Activated naive CD8-positive, alpha-beta T cell treated with anti-CD3 and anti-CD28 coated beads, Interleukin-2, amount 50 U/mL, for 24 hours (primary cell): ENCODE measurements at regions not wholly inside any gene's neighbourhood (a gene's known extent, or its start where the extent isn't known, plus 50 kb on each side); places are given as distances from the start of the nearest gene placed in this dataset.

ENCODE experiments used
- ATAC-seq: fragments of 150-1000 bp; cut with Tn5 transposase; one replicate; pipeline ENCODE4 v1.10.0; 2021
- DNase-seq: peaks from one replicate; pipeline ENCODE4 v3.0.0; 2021
- H3K27ac Mint-ChIP-seq: one replicate; pipeline ENCODE4 v1.8.0; 2021; ENCODE audit warnings: mild to moderate bottlenecking, mixed read lengths
- H3K27me3 Mint-ChIP-seq: one replicate; pipeline ENCODE4 v1.8.0; 2021; ENCODE audit warnings: mixed read lengths
- H3K36me3 Mint-ChIP-seq: one replicate; pipeline ENCODE4 v1.8.0; 2021; ENCODE audit warnings: low read depth, mixed read lengths
- H3K4me1 Mint-ChIP-seq: one replicate; pipeline ENCODE4 v1.8.0; 2021; ENCODE audit warnings: mixed read lengths
- H3K4me3 Mint-ChIP-seq: one replicate; pipeline ENCODE4 v1.8.0; 2021; ENCODE audit warnings: mild to moderate bottlenecking, moderate library complexity, mixed read lengths
- H3K9me3 Mint-ChIP-seq: one replicate; pipeline ENCODE4 v1.8.0; 2021; ENCODE audit warnings: mixed read lengths

DNA sequence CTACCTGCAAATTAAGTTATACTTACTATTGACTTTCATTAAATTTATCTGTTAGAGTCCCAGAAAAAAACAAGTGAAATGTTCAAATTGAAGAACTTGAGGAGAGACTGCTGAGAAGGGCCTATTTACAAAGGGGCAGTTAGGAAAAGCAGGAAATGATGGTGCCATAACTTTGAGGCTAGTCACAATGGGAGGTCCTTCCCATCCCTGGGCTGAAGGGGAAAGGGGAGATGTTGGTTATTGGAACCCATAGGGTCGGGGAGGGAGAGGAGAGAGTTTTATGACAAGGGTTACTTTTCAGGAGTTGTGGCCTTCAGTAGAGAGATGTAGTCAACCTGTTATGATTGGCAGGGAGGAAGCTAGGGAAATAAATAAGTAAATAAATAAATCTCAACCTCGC, 169.1 kb downstream of the DMRT2 start:
- ATAC-seq (no peak), DNase-seq (no peak)
- H3K36me3 Mint-ChIP-seq = no peaks in the 10 kb centered on the region
- H3K27ac Mint-ChIP-seq = no peak overlapping the region
- H3K4me1 Mint-ChIP-seq = no peaks in the 10 kb centered on the region
- H3K27me3 Mint-ChIP-seq = peaks cover 1% of the 10 kb centered on the region
- no peaks in the 10 kb centered on the region for H3K9me3 Mint-ChIP-seq
- H3K4me3 Mint-ChIP-seq = no peak overlapping the region

- Mint-ChIP-seq H3K36me3 (no peaks in the 10 kb centered on the region), H3K27ac (no peak overlapping the region), H3K9me3 (no peaks in the 10 kb centered on the region), H3K27me3 (peaks cover 1% of the 10 kb centered on the region), H3K4me3 (no peak overlapping the region), H3K4me1 (no peaks in the 10 kb centered on the region)
- no peak for DNase-seq
- no peak for ATAC-seq
Measured at GRCh38 chr9:1221298-1221697, 171.1 kb downstream of the DMRT2 start.

DNA sequence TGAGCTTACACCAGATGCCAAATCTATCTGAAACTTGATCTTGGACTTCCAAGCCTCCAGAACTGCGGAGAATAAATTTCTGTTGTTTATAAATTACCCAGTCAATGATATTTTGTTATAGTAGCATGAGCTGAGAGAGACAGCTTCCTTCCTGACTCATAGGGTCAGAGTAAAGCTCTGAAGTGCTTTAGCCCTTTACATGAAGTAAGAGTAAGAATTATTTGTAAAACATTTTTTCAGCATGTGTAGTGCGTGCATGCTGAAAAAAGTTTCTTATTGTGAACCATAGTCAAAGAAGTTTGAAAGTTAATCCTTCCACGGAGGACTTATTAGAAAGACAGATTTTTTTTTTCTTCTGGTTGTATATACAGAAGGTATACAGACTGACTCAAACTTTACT, 172.4 kb downstream of the DMRT2 start:
- DNase-seq (no peak), ATAC-seq (no peak)
- H3K4me1 Mint-ChIP-seq = no peaks in the 10 kb centered on the region
- H3K36me3 Mint-ChIP-seq = no peaks in the 10 kb centered on the region
- H3K27ac Mint-ChIP-seq = no peak overlapping the region
- no peak overlapping the region for H3K4me3 Mint-ChIP-seq
- peaks cover 1% of the 10 kb centered on the region for H3K27me3 Mint-ChIP-seq
- H3K9me3 Mint-ChIP-seq = no peaks in the 10 kb centered on the region

DNA sequence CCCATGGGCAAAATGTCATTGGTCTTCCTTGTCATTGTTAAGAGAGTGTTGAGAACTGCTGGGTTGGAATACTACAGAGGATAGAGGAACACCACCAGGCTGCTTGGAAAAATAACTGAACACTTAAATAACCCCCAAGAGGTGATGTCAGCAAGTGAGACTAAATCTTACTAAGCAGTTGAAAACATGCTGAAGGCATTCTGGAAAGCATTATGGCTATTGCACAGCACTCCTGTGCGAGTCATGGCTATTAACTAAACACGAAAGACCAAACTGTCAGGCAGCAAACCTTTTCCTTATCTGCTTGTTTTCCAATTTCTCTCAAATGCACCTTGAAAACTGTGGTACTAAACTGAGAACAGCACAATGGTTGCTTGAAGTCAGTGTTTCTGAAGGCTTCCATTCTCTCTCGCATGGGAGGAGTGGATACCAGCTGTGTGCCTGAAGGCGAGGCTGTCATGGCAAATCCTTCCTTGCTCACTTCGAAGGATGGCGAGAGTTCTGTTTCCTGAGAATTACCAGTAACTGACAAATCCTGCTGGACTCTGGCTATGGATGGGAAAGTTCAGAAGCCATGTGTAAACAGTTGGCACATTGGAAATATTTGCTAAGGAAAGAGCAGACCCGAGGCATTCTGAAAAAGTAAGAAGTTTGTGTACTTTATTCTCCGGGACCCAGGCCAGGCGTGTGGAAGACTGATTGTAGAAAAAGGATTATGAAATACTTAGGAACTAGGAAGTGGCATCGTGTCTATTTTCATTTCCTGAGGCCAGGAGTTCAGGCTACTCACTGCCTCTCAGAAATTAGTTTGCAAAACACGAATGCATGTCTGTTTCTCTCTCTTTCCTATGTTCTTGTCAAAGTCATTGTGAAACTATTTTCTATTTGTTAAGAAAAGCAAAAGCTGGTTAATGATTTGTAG, 182.1 kb downstream of the DMRT2 start:
- Mint-ChIP-seq H3K27ac (no peak overlapping the region), H3K36me3 (no peaks in the 10 kb centered on the region), H3K27me3 (no peaks in the 10 kb centered on the region), H3K4me3 (no peak overlapping the region), H3K4me1 (no peaks in the 10 kb centered on the region), H3K9me3 (no peaks in the 10 kb centered on the region)
- DNase-seq = no peak
- no peak for ATAC-seq

GRCh38 chr9:1233568-1233967, 183.4 kb downstream of the DMRT2 start:
- Mint-ChIP-seq H3K27ac (no peak overlapping the region), H3K9me3 (no peaks in the 10 kb centered on the region), H3K36me3 (no peaks in the 10 kb centered on the region), H3K4me3 (no peak overlapping the region), H3K4me1 (no peaks in the 10 kb centered on the region), H3K27me3 (no peaks in the 10 kb centered on the region)
- ATAC-seq (no peak), DNase-seq (no peak)

GRCh38 chr9:1235650-1236049, 185.5 kb downstream of the DMRT2 start:
- ATAC-seq = no peak
- no peaks in the 10 kb centered on the region for H3K27me3 Mint-ChIP-seq
- DNase-seq = no peak
- H3K36me3 Mint-ChIP-seq = no peaks in the 10 kb centered on the region
- H3K4me3 Mint-ChIP-seq = no peak overlapping the region
- H3K4me1 Mint-ChIP-seq = no peaks in the 10 kb centered on the region
- H3K27ac Mint-ChIP-seq = no peak overlapping the region
- no peaks in the 10 kb centered on the region for H3K9me3 Mint-ChIP-seq

- ATAC-seq = no peak
- DNase-seq = no peak
- no peaks in the 10 kb centered on the region for H3K4me1 Mint-ChIP-seq
- H3K36me3 Mint-ChIP-seq = no peaks in the 10 kb centered on the region
- no peaks in the 10 kb centered on the region for H3K9me3 Mint-ChIP-seq
- H3K27me3 Mint-ChIP-seq = no peaks in the 10 kb centered on the region
- H3K4me3 Mint-ChIP-seq = no peak overlapping the region
- H3K27ac Mint-ChIP-seq = no peak overlapping the region
Measured at GRCh38 chr9:1236061-1236460, 185.9 kb downstream of the DMRT2 start.

- no peaks in the 10 kb centered on the region for H3K27me3 Mint-ChIP-seq
- H3K27ac Mint-ChIP-seq = no peak overlapping the region
- no peaks in the 10 kb centered on the region for H3K4me1 Mint-ChIP-seq
- ATAC-seq = no peak
- DNase-seq = no peak
- H3K4me3 Mint-ChIP-seq = no peak overlapping the region
- H3K36me3 Mint-ChIP-seq = no peaks in the 10 kb centered on the region
- no peaks in the 10 kb centered on the region for H3K9me3 Mint-ChIP-seq
Measured at GRCh38 chr9:1238407-1238806, 188.2 kb downstream of the DMRT2 start.

- no peaks in the 10 kb centered on the region for H3K9me3 Mint-ChIP-seq
- DNase-seq (no peak), ATAC-seq (no peak)
- H3K27ac Mint-ChIP-seq = no peak overlapping the region
- peaks cover 1% of the 10 kb centered on the region for H3K27me3 Mint-ChIP-seq
- no peaks in the 10 kb centered on the region for H3K4me1 Mint-ChIP-seq
- no peak overlapping the region for H3K4me3 Mint-ChIP-seq
- no peaks in the 10 kb centered on the region for H3K36me3 Mint-ChIP-seq
Measured at GRCh38 chr9:1248743-1249142, 198.6 kb downstream of the DMRT2 start.

DNA sequence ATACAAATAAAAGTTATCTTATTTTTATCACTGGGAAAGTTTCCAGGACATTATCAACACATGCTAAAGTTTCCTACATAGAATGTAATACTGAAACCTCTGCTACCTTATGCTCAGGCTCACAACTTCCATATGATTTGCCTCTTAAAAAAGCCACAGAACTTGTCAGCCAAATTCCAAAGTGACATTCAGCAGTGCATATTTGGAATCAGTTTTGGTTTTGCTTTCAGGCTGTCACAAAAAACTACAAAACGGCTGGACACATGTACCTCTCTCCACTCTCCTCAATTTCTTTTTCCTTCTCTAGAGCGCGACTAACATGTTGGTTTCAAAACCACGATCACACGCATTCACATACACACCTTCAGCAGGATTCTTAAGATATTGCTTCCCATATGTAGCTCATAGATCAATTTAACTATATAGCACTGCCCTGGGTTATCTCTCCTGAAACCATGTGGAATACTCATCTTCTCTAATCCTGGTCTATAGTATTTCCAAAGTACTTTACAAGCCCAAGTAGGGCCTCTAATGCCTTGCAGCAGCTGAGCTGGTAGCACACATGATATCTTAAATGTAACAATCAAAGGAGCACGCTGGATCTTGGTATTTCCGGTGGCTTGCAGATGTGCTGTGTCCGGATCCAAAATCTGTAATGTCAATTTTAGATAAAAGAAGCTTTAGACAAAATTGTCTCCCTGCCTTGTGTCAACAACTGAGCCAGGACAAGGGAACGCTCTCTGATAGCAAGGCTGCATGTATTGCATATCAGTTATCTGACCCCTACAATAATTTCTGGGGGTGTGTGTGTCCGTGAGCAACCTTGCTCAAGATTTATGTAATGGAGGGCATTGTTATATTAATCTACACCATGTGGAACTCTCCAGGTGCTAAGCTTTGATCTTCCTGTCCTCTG, 203.2 kb downstream of the DMRT2 start:
- DNase-seq (no peak), ATAC-seq (no peak)
- H3K4me1 Mint-ChIP-seq = no peaks in the 10 kb centered on the region

DNA sequence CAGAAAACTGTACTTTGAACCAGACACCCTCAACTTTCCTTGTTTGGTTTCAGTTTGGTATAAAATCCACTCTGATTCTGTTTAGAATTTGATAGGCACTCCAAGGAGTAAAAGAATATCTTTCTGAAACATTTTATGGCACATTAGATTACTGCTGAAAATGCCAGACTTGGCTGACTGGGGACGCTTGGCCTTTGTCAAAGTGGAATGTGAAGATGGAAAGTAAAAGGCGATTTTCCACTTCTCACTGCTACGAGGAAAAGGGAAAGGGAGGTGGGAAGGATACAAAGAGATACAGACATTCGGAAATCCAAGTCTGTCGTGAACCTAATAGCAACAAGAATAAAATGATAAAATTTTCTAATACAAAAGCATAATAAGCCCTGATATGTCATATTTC, 203.9 kb downstream of the DMRT2 start:
- H3K4me1 Mint-ChIP-seq = no peaks in the 10 kb centered on the region
- H3K27ac Mint-ChIP-seq = no peak overlapping the region
- no peak overlapping the region for H3K4me3 Mint-ChIP-seq
- no peak for ATAC-seq
- DNase-seq = no peak
- H3K27me3 Mint-ChIP-seq = peaks cover 1% of the 10 kb centered on the region
- H3K9me3 Mint-ChIP-seq = no peaks in the 10 kb centered on the region
- H3K36me3 Mint-ChIP-seq = no peaks in the 10 kb centered on the region

More for the DNA sequence above, 203.2 kb downstream of the DMRT2 start:
- no peak overlapping the region for H3K4me3 Mint-ChIP-seq
- H3K36me3 Mint-ChIP-seq = no peaks in the 10 kb centered on the region
- H3K27me3 Mint-ChIP-seq = peaks cover 1% of the 10 kb centered on the region
- H3K27ac Mint-ChIP-seq = no peak overlapping the region
- no peaks in the 10 kb centered on the region for H3K9me3 Mint-ChIP-seq

DNA sequence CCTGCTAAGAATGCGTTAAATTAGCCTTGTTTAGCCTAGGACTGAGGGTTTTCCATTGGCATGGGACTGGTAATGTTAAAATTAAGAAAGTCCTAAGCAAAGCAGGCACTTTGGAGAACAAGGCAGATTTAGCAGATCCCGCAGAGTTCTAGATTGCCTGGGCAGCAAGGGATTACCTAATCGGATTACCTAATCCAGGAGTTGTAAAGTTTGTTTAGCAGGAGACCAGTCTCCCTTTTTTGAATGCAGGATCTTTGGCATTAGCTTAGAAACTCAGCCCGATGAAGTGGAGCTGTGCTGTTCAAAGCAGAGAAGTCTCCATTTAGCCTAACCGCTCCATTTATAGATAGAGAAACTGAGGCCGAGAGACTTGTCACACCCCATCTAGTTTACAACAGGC, 206.0 kb downstream of the DMRT2 start:
- Mint-ChIP-seq H3K4me3 (no peak overlapping the region), H3K27ac (no peak overlapping the region), H3K9me3 (no peaks in the 10 kb centered on the region), H3K36me3 (no peaks in the 10 kb centered on the region), H3K4me1 (no peaks in the 10 kb centered on the region), H3K27me3 (peaks cover 1% of the 10 kb centered on the region)
- no peak for DNase-seq
- no peak for ATAC-seq

- H3K27me3 Mint-ChIP-seq = peaks cover 1% of the 10 kb centered on the region
- H3K36me3 Mint-ChIP-seq = no peaks in the 10 kb centered on the region
- H3K9me3 Mint-ChIP-seq = no peaks in the 10 kb centered on the region
- no peak for ATAC-seq
- no peak overlapping the region for H3K27ac Mint-ChIP-seq
- no peaks in the 10 kb centered on the region for H3K4me1 Mint-ChIP-seq
- DNase-seq = no peak
- H3K4me3 Mint-ChIP-seq = no peak overlapping the region
Measured at GRCh38 chr9:1261266-1261665, 211.1 kb downstream of the DMRT2 start.

DNA sequence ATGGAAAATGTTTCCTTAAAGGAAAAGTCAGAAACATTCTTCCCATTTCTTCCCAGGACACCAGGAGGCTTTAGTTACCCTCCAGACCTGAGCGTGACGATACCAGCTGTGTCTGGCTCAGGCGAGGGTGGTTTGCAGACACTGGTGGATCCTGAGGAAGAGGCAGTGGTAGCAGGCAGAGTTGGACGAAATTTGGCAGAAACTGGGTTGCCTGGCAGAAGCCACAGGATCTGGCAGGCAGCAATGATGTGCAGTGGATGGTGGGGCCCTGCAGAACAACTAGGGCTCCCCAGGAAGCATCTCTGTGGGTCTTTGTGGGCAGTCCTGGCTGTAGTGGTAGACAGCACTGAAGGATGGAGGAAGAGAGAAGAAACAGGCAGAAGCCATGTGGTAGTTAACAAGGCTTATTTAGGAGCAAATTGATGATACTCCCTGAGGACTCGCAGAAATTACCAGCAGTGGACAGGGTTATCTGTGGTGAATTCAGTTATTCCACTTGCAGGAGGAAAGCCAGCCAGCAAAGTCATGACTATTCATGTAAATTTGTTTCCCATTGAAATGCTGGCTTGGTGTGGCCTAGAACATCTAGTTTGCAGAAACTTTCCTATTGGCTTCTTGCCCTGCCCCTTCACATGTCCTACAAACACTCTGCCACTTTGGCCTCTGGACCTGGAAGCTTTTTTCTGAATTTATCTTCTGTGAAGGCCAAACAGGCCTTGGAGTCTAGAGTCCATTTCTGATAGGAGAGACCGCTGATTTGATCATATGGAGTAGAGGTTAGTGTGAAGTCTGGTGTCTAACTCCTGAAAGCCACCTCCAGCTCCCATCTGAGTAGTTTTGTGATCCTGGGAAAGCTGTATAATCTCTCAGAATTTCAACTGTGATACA, 212.0 kb downstream of the DMRT2 start:
- H3K27ac Mint-ChIP-seq = no peak overlapping the region
- H3K27me3 Mint-ChIP-seq = peaks cover 1% of the 10 kb centered on the region
- no peak for DNase-seq
- H3K9me3 Mint-ChIP-seq = no peaks in the 10 kb centered on the region
- H3K4me3 Mint-ChIP-seq = no peak overlapping the region
- no peaks in the 10 kb centered on the region for H3K4me1 Mint-ChIP-seq
- H3K36me3 Mint-ChIP-seq = no peaks in the 10 kb centered on the region
- ATAC-seq = no peak
